ENCODE measurements at regions not wholly inside any gene's neighbourhood (a gene's known extent, or its start where the extent isn't known, plus 50 kb on each side); places are given as distances from the start of the nearest gene placed in this dataset.

GRCh38 chr20:6956056-6956455, 188.6 kb downstream of the BMP2 start:
- intact Hi-C loops (cut with DNase I; ENCODE audit: low total_unique reads), result no loop called here
- H3K27me3 ChIP-seq, result no peaks in the 10 kb centered on the region
- H3K27ac ChIP-seq, result no peak overlapping the region
- H3K36me3 ChIP-seq, result no peaks in the 10 kb centered on the region
- no peaks in the 10 kb centered on the region for H3K9me3 ChIP-seq
- no peak overlapping the region for H3K4me3 ChIP-seq
- DNase-seq, result no peak
- no peak for TF ChIP-seq POLR2A (IDR thresholded peaks at IDR 0.05)
- no peak for TF ChIP-seq CTCF (IDR thresholded peaks at IDR 0.05)
- H3K4me1 ChIP-seq, result no peaks in the 10 kb centered on the region

- no peaks in the 10 kb centered on the region for H3K27me3 ChIP-seq
- H3K9me3 ChIP-seq, result no peaks in the 10 kb centered on the region
- H3K36me3 ChIP-seq, result no peaks in the 10 kb centered on the region
- H3K27ac ChIP-seq, result no peak overlapping the region
- intact Hi-C loops (cut with DNase I; ENCODE audit: low total_unique reads), result no loop called here
- TF ChIP-seq POLR2A (IDR thresholded peaks at IDR 0.05) (no peak), CTCF (IDR thresholded peaks at IDR 0.05) (no peak)
- no peak overlapping the region for H3K4me3 ChIP-seq
- no peaks in the 10 kb centered on the region for H3K4me1 ChIP-seq
- DNase-seq, result no peak
Measured at GRCh38 chr20:6956574-6956973, 189.1 kb downstream of the BMP2 start.

DNA sequence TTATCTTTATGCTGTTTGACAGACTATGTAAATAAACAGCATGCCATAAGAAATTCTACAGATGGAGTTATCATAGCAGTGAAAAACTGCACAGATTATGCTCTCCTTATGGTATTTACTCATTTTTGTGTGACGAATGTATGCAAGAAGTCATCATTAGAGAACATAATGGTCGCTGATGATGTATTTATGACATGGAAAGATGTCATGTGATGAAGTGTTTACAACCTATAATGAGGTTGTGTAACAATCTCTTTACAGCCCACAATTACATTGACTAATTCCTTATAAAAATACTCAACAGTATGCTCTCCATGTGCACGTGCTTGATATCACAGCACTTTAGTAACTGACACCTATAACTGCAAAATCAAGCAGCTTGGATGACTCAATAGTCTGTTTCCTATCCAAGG, 192.4 kb downstream of the BMP2 start:
- TF ChIP-seq CTCF (IDR thresholded peaks at IDR 0.05), result no peak
- TF ChIP-seq POLR2A (IDR thresholded peaks at IDR 0.05), result no peak
- Histone ChIP-seq H3K27ac (no peak overlapping the region), H3K27me3 (no peaks in the 10 kb centered on the region), H3K4me1 (no peaks in the 10 kb centered on the region), H3K36me3 (no peaks in the 10 kb centered on the region), H3K4me3 (no peak overlapping the region), H3K9me3 (no peaks in the 10 kb centered on the region)
- intact Hi-C loops (cut with DNase I; ENCODE audit: low total_unique reads), result no loop called here
- no peak for DNase-seq

DNA sequence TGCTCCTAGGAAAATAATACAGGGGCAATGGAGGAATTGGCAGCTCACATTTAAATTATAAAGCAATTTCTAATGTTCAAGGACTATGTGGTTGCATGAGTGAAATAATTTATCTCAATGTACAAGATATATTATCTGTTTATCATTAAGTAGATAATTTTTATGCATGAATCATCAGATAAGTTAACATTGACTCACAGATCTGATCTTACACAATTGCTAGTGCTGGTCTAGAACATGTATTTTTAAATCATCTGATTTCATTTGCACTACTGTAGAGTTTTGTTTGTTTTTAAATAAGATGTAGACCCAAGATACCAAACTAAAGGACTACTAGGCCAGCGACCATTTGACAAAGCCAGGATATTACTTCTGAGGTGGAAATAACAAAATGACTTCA, 199.2 kb downstream of the BMP2 start:
- DNase-seq, result no peak
- intact Hi-C loops (cut with DNase I; ENCODE audit: low total_unique reads), result no loop called here
- no peaks in the 10 kb centered on the region for H3K27me3 ChIP-seq
- no peak overlapping the region for H3K4me3 ChIP-seq
- H3K27ac ChIP-seq, result no peak overlapping the region
- H3K4me1 ChIP-seq, result no peaks in the 10 kb centered on the region
- no peaks in the 10 kb centered on the region for H3K36me3 ChIP-seq
- TF ChIP-seq CTCF (IDR thresholded peaks at IDR 0.05), result no peak
- no peak for TF ChIP-seq POLR2A (IDR thresholded peaks at IDR 0.05)
- H3K9me3 ChIP-seq, result no peaks in the 10 kb centered on the region

DNA sequence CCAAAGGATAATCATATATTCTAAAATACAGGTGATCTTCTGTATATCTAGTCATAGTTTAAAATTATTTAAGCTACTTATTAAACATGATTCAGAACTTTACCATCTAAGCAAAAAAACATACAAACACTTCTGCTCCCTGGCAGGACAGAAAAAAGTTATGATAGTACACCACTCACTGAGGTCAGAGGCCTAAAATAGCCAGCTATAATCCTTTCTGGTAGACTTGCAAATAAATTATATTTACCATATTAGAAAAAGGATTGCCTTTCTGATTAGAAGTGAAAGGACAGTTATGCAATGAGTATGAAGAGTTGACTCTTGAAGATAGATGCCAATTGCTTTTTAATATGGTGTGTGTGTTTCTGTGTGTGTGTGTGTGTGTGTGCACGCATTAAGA, 207.4 kb downstream of the BMP2 start:
- no peaks in the 10 kb centered on the region for H3K4me1 ChIP-seq
- H3K9me3 ChIP-seq, result no peaks in the 10 kb centered on the region
- H3K27me3 ChIP-seq, result no peaks in the 10 kb centered on the region
- TF ChIP-seq POLR2A (IDR thresholded peaks at IDR 0.05) (no peak), CTCF (IDR thresholded peaks at IDR 0.05) (no peak)
- DNase-seq, result no peak
- intact Hi-C loops (cut with DNase I; ENCODE audit: low total_unique reads), result no loop called here
- H3K36me3 ChIP-seq, result no peaks in the 10 kb centered on the region
- no peak overlapping the region for H3K4me3 ChIP-seq
- no peak overlapping the region for H3K27ac ChIP-seq

Measured in uterus (tissue), 3 donors.